SK-N-SH (cell line): ENCODE measurements at regions not wholly inside any gene's neighbourhood (a gene's known extent, or its start where the extent isn't known, plus 50 kb on each side); places are given as distances from the start of the nearest gene placed in this dataset.

Experiments
- CTCF ChIP-seq: fragments of 200-600 bp; sonication (generic); IDR thresholded peaks from 2 replicates; pipeline ENCODE4 v1.6.1; 2017; ENCODE audit warnings: antibody characterized with exemption, mild to moderate bottlenecking, moderate library complexity
- MAX ChIP-seq: IDR thresholded peaks from 2 replicates; pipeline ENCODE4 v1.4.0; 2012; ENCODE audit warnings: low read depth
- POLR2AphosphoS5 ChIP-seq: IDR thresholded peaks from 2 replicates; pipeline ENCODE4 v1.6.1; 2012; ENCODE audit warnings: low read depth, low read length
- RAD21 ChIP-seq: IDR thresholded peaks from 2 replicates; pipeline ENCODE4 v1.6.1; 2012; ENCODE audit warnings: mild to moderate bottlenecking, low read length

GRCh38 chr10:60527676-60528075 is 138.0 kb upstream of the ANK3 start:
- TF ChIP-seq CTCF (no peak), RAD21 (no peak), MAX (no peak), POLR2AphosphoS5 (no peak)
